ENCODE measurements at regions not wholly inside any gene's neighbourhood (a gene's known extent, or its start where the extent isn't known, plus 50 kb on each side); places are given as distances from the start of the nearest gene placed in this dataset.

GRCh38 chr22:48300877-48301276 lies 1526.8 kb downstream of the BRD1 start:
- DNase-seq (ENCODE audit: low read depth in 1 of 2, low spot score in 1 of 2) = no peak
- Histone ChIP-seq H3K27ac (replicated peaks) (no peak overlapping the region), H3K27me3 (ENCODE audit: insufficient read depth, poor library complexity, severe bottlenecking) (no peaks in the 10 kb centered on the region), H3K4me3 (replicated peaks; ENCODE audit: insufficient read depth, low read length) (no peak overlapping the region)
- TF ChIP-seq GABPA (IDR thresholded peaks at IDR 0.05; ENCODE audit: low read depth) (no peak), REST (IDR thresholded peaks at IDR 0.05; ENCODE audit: insufficient replicate concordance, low read depth) (no peak), POLR2AphosphoS5 (IDR thresholded peaks at IDR 0.05; ENCODE audit: low read depth) (no peak), CTCF (IDR thresholded peaks at IDR 0.05; ENCODE audit: insufficient read depth, low read length) (no peak), SPI1 (IDR thresholded peaks at IDR 0.05; ENCODE audit: borderline replicate concordance, low read depth) (no peak)

- DNase-seq (ENCODE audit: low read depth in 1 of 2, low spot score in 1 of 2) = no peak
- H3K27me3 ChIP-seq (ENCODE audit: insufficient read depth, poor library complexity, severe bottlenecking) = no peaks in the 10 kb centered on the region
- TF ChIP-seq REST (IDR thresholded peaks at IDR 0.05; ENCODE audit: insufficient replicate concordance, low read depth) (no peak), CTCF (IDR thresholded peaks at IDR 0.05; ENCODE audit: insufficient read depth, low read length) (no peak), GABPA (IDR thresholded peaks at IDR 0.05; ENCODE audit: low read depth) (no peak), POLR2AphosphoS5 (IDR thresholded peaks at IDR 0.05; ENCODE audit: low read depth) (no peak)
- H3K27ac ChIP-seq (replicated peaks) = no peak overlapping the region
- no peak overlapping the region for H3K4me3 ChIP-seq (replicated peaks; ENCODE audit: insufficient read depth, low read length)
Measured at GRCh38 chr22:48299801-48300200, 1527.9 kb downstream of the BRD1 start.

- DNase-seq (ENCODE audit: low read depth in 1 of 2, low spot score in 1 of 2) = no peak
- Histone ChIP-seq H3K27me3 (ENCODE audit: insufficient read depth, poor library complexity, severe bottlenecking) (no peaks in the 10 kb centered on the region), H3K4me3 (replicated peaks; ENCODE audit: insufficient read depth, low read length) (no peak overlapping the region), H3K27ac (replicated peaks) (no peak overlapping the region)
- TF ChIP-seq GABPA (IDR thresholded peaks at IDR 0.05; ENCODE audit: low read depth) (no peak), REST (IDR thresholded peaks at IDR 0.05; ENCODE audit: insufficient replicate concordance, low read depth) (no peak), CTCF (IDR thresholded peaks at IDR 0.05; ENCODE audit: insufficient read depth, low read length) (no peak), POLR2AphosphoS5 (IDR thresholded peaks at IDR 0.05; ENCODE audit: low read depth) (no peak), SPI1 (IDR thresholded peaks at IDR 0.05; ENCODE audit: borderline replicate concordance, low read depth) (no peak)
Measured at GRCh38 chr22:48299124-48299523, 1528.5 kb downstream of the BRD1 start.

All from HL-60 (cell line).